ENCODE measurements at regions not wholly inside any gene's neighbourhood (a gene's known extent, or its start where the extent isn't known, plus 50 kb on each side); places are given as distances from the start of the nearest gene placed in this dataset.

- H3K23me2 ChIP-seq (ENCODE audit: insufficient read length, low read depth, low read length, poor library complexity, severe bottlenecking) = no peaks in the 10 kb centered on the region
- no peaks in the 10 kb centered on the region for H3K4me1 Mint-ChIP-seq
- H2BK5ac ChIP-seq (ENCODE audit: insufficient read length, low read length) = no peak overlapping the region
- no peak overlapping the region for H3K14ac ChIP-seq (ENCODE audit: insufficient read depth, low read length)
- H2BK120ac ChIP-seq (ENCODE audit: low read depth, low read length, poor library complexity, severe bottlenecking) = no peak overlapping the region
- no peak overlapping the region for H3K4me3 Mint-ChIP-seq
- no peak overlapping the region for H3K4me2 ChIP-seq (ENCODE audit: insufficient read depth, insufficient read length, low read length)
- TF ChIP-seq CTCF (conservative IDR thresholded peaks at IDR 0.05) = no peak
- H3K9me3 Mint-ChIP-seq = peaks cover 0 to 6% of the 10 kb centered on the region in 2 experiments; a peak in 2 of 5 replicates
- no peak overlapping the region for H4K8ac ChIP-seq (replicated peaks; ENCODE audit: insufficient read length, low read depth, low read length)
- H3K27ac Mint-ChIP-seq = no peak overlapping the region
- H2BK20ac ChIP-seq (ENCODE audit: low read depth, low read length, poor library complexity, severe bottlenecking) = no peak overlapping the region
- H2BK12ac ChIP-seq (ENCODE audit: insufficient read length, low read depth, low read length) = no peak overlapping the region
- H3K56ac ChIP-seq (ENCODE audit: insufficient read length, low read depth, low read length) = no peak overlapping the region
- no peak overlapping the region for H3T11ph ChIP-seq (ENCODE audit: low read length)
- no peak overlapping the region for H4K5ac ChIP-seq (ENCODE audit: insufficient read length, low read depth, low read length)
- no peaks in the 10 kb centered on the region for H3K79me1 ChIP-seq (ENCODE audit: insufficient read depth, low read depth, low read length, poor library complexity, severe bottlenecking)
- no peaks in the 10 kb centered on the region for H3K9me3 ChIP-seq (ENCODE audit: control insufficient read depth, low read depth, low read length)
- H4K20me1 ChIP-seq (ENCODE audit: control insufficient read depth, insufficient read depth, insufficient read length) = no peaks in the 10 kb centered on the region
- no peaks in the 10 kb centered on the region for H3K79me2 ChIP-seq (ENCODE audit: insufficient read depth, low read length)
- no peak overlapping the region for H3K4ac ChIP-seq (ENCODE audit: low read depth, low read length)
- 0 out of 7 replicates have a peak, but pooled peaks cover 0 to 3% (median 0%) of the 10 kb centered on the region in 3 experiments for H3K36me3 Mint-ChIP-seq (ENCODE audit: insufficient read depth in 1 of 3, low read depth in 3 of 3)
- H3K4me1 ChIP-seq (ENCODE audit: insufficient read depth, low read length) = no peaks in the 10 kb centered on the region
- H3K18ac ChIP-seq (ENCODE audit: insufficient read length, low read depth, low read length) = no peak overlapping the region
- no peak overlapping the region for H2AK5ac ChIP-seq (ENCODE audit: insufficient read length, low read length)
- H4K91ac ChIP-seq (ENCODE audit: insufficient read length, low read depth, low read length) = no peak overlapping the region
- no peak for DNase-seq
- H2BK15ac ChIP-seq (ENCODE audit: low read depth, low read length) = no peak overlapping the region
- H3K27me3 Mint-ChIP-seq (ENCODE audit: low read depth) = no peaks in the 10 kb centered on the region
- WGBS (ENCODE audit: extremely low coverage, insufficient read length, low lambda C conversion rate) = 100% methylated on average over 1 of the region's 3 CpGs
- no peak overlapping the region for H3K9ac ChIP-seq (ENCODE audit: extremely low read depth, insufficient read length, low read length)
- H2AFZ ChIP-seq (ENCODE audit: low read length) = no peak overlapping the region
- H3K23ac ChIP-seq (ENCODE audit: insufficient read length, low read depth, low read length) = no peak overlapping the region
- no peak overlapping the region for H3K27ac ChIP-seq (ENCODE audit: insufficient read length, low read depth, low read length)
- H3K27me3 ChIP-seq (ENCODE audit: insufficient read depth, low read length) = no peaks in the 10 kb centered on the region
Observed at GRCh38 chr7:41163991-41164390, 538.9 kb downstream of the INHBA start.

Measured in H9 (cell line).